SK-N-SH (cell line): ENCODE measurements at regions not wholly inside any gene's neighbourhood (a gene's known extent, or its start where the extent isn't known, plus 50 kb on each side); places are given as distances from the start of the nearest gene placed in this dataset.

Experiments
- CHD2 ChIP-seq: fragments of 150-350 bp; IDR thresholded peaks from 2 replicates; pipeline ENCODE4 v1.6.1; 2018; ENCODE audit warnings: low read length; ENCODE audit not compliant: partially characterized antibody
- CTCF ChIP-seq: fragments of 200-600 bp; sonication (generic); IDR thresholded peaks from 2 replicates; pipeline ENCODE4 v1.6.1; 2017; ENCODE audit warnings: antibody characterized with exemption, mild to moderate bottlenecking, moderate library complexity
- ELF1 ChIP-seq: IDR thresholded peaks from 2 replicates; pipeline ENCODE4 v1.4.0; 2012
- JUND ChIP-seq: IDR thresholded peaks from 2 replicates; pipeline ENCODE4 v1.4.0; 2012
- MAX ChIP-seq: IDR thresholded peaks from 2 replicates; pipeline ENCODE4 v1.4.0; 2012; ENCODE audit warnings: low read depth
- NFIC ChIP-seq: IDR thresholded peaks from 2 replicates; pipeline ENCODE4 v1.4.0; 2012; ENCODE audit warnings: borderline replicate concordance
- NRF1 ChIP-seq: IDR thresholded peaks from 2 replicates; pipeline ENCODE4 v1.6.1; 2012; ENCODE audit warnings: low read depth, mild to moderate bottlenecking, low read length
- RAD21 ChIP-seq: IDR thresholded peaks from 2 replicates; pipeline ENCODE4 v1.6.1; 2012; ENCODE audit warnings: mild to moderate bottlenecking, low read length
- RCOR1 ChIP-seq: fragments of 150-350 bp; IDR thresholded peaks from 2 replicates; pipeline ENCODE4 v1.6.1; 2017; ENCODE audit warnings: antibody characterized with exemption, low read length
- REST ChIP-seq: IDR thresholded peaks from 2 replicates; pipeline ENCODE4 v1.6.1; 2012; ENCODE audit warnings: mild to moderate bottlenecking, low read depth, low read length, moderate library complexity
- ZBTB33 ChIP-seq: IDR thresholded peaks from 2 replicates; pipeline ENCODE4 v1.4.0; 2012; ENCODE audit warnings: low read depth, borderline replicate concordance

- TF ChIP-seq MAX (no peak), CTCF (no peak), ELF1 (no peak), NRF1 (no peak), ZBTB33 (no peak), REST (no peak), NFIC (no peak), RCOR1 (no peak), JUND (no peak), RAD21 (no peak), CHD2 (no peak)
Observed at GRCh38 chr18:55109818-55110414, 150.7 kb upstream of the CCDC68 start.
